Islet of Langerhans (tissue), 1 donor: ENCODE measurements at regions not wholly inside any gene's neighbourhood (a gene's known extent, or its start where the extent isn't known, plus 50 kb on each side); places are given as distances from the start of the nearest gene placed in this dataset.
"Not testable (repeated sequence)": the region's sequence is repeated elsewhere in the genome, so short reads cannot be mapped to it uniquely, and the experiment has no call there.

Source experiments
- FAIRE-seq: peaks from one replicate; lab custom pipeline; 2011; peaks lifted over from hg19 to GRCh38; lab: Jason Lieb, UNC

- no peak for FAIRE-seq
Observed at GRCh38 chr14:27623782-27624181, 1025.9 kb upstream of the NOVA1 start.

GRCh38 chr14:27634056-27634970, 1036.5 kb upstream of the NOVA1 start:
- no peak for FAIRE-seq

GRCh38 chr14:27640688-27641087, 1042.9 kb upstream of the NOVA1 start:
- FAIRE-seq = not testable (repeated sequence)

- FAIRE-seq = no peak
Observed at GRCh38 chr14:27642251-27642866, 1044.5 kb upstream of the NOVA1 start.

GRCh38 chr14:27660683-27661082, 1062.8 kb upstream of the NOVA1 start:
- FAIRE-seq = no peak

GRCh38 chr14:27668531-27668930, 1070.7 kb upstream of the NOVA1 start:
- FAIRE-seq = no peak

- FAIRE-seq = no peak
Observed at GRCh38 chr14:27672047-27672446, 1074.2 kb upstream of the NOVA1 start.

GRCh38 chr14:27672811-27673737, 1075.2 kb upstream of the NOVA1 start:
- not testable (repeated sequence) for FAIRE-seq

- FAIRE-seq = no peak
Observed at GRCh38 chr14:27686137-27686536, 1080.5 kb upstream of the FOXG1 start.

GRCh38 chr14:27688841-27689444, 1077.6 kb upstream of the FOXG1 start:
- no peak for FAIRE-seq

- no peak for FAIRE-seq
Observed at GRCh38 chr14:27712364-27712763, 1054.2 kb upstream of the FOXG1 start.

- no peak for FAIRE-seq
Observed at GRCh38 chr14:27715561-27715960, 1051.0 kb upstream of the FOXG1 start.

GRCh38 chr14:27721760-27722159, 1044.8 kb upstream of the FOXG1 start:
- no peak for FAIRE-seq

- FAIRE-seq = no peak
Observed at GRCh38 chr14:27725482-27725881, 1041.1 kb upstream of the FOXG1 start.

GRCh38 chr14:27727251-27727770, 1039.3 kb upstream of the FOXG1 start:
- no peak for FAIRE-seq

- FAIRE-seq = no peak
Observed at GRCh38 chr14:27730204-27730603, 1036.4 kb upstream of the FOXG1 start.

GRCh38 chr14:27739657-27740156, 1026.9 kb upstream of the FOXG1 start:
- no peak for FAIRE-seq

GRCh38 chr14:27750114-27750513, 1016.5 kb upstream of the FOXG1 start:
- no peak for FAIRE-seq

GRCh38 chr14:27757642-27758041, 1008.9 kb upstream of the FOXG1 start:
- not testable (repeated sequence) for FAIRE-seq

- FAIRE-seq = not testable (repeated sequence)
Observed at GRCh38 chr14:27760367-27760766, 1006.2 kb upstream of the FOXG1 start.
